Mesenchymal stem cell (in vitro differentiated cells and primary cell): ENCODE measurements at regions not wholly inside any gene's neighbourhood (a gene's known extent, or its start where the extent isn't known, plus 50 kb on each side); places are given as distances from the start of the nearest gene placed in this dataset.

Experiments used
- DNase-seq: peaks from one replicate; pipeline ENCODE4 v3.0.0-alpha.2; 2013
- H2AFZ ChIP-seq: one replicate; pipeline ENCODE4 v1.6.1; 2013; ENCODE audit warnings: low read depth, mild to moderate bottlenecking, control low read depth, inconsistent platforms, low read length, moderate library complexity
- H2AK5ac ChIP-seq: 2 replicates; pipeline ENCODE4 v1.6.1; 2013; ENCODE audit warnings: low read length, moderate library complexity, mild to moderate bottlenecking, inconsistent platforms; ENCODE audit not compliant: severe bottlenecking
- H2BK120ac ChIP-seq: one replicate; pipeline ENCODE4 v1.6.1; 2013; ENCODE audit warnings: low read depth, mild to moderate bottlenecking, inconsistent platforms, low read length, moderate library complexity
- H2BK12ac ChIP-seq, 2 experiments: one replicate each; pipeline ENCODE4 v1.6.1; 2013; ENCODE audit warnings: inconsistent platforms in 2 of 2, low read length in 2 of 2, mild to moderate bottlenecking in 2 of 2, moderate library complexity in 2 of 2, control low read depth in 1 of 2
- H2BK15ac ChIP-seq: one replicate; pipeline ENCODE4 v1.6.1; 2013; ENCODE audit warnings: mild to moderate bottlenecking, low read depth, inconsistent platforms; ENCODE audit not compliant: poor library complexity, severe bottlenecking
- H2BK5ac ChIP-seq: 2 replicates; pipeline ENCODE4 v1.6.1; 2013; ENCODE audit warnings: low read depth, mild to moderate bottlenecking, low read length, control low read depth, inconsistent platforms; ENCODE audit not compliant: poor library complexity, severe bottlenecking
- H3K14ac ChIP-seq, 2 experiments: one replicate each; pipeline ENCODE4 v1.6.1; 2013; ENCODE audit warnings: inconsistent platforms in 2 of 2, low read length in 2 of 2, control low read depth in 1 of 2, mild to moderate bottlenecking in 1 of 2, moderate library complexity in 1 of 2
- H3K18ac ChIP-seq, 2 experiments: one replicate each; pipeline ENCODE4 v1.6.1; 2013; ENCODE audit warnings: inconsistent platforms in 2 of 2, low read length in 2 of 2, control low read depth in 1 of 2, low read depth in 1 of 2, mild to moderate bottlenecking in 1 of 2
- H3K23ac ChIP-seq, 2 experiments: one replicate each; pipeline ENCODE4 v1.6.1; 2013; ENCODE audit warnings: inconsistent platforms in 2 of 2, low read length in 2 of 2, mild to moderate bottlenecking in 2 of 2, moderate library complexity in 2 of 2, control low read depth in 1 of 2
- H3K27ac ChIP-seq: 2 replicates; pipeline ENCODE4 v1.5.1; 2013; ENCODE audit warnings: mild to moderate bottlenecking, moderate library complexity, low read length, control low read depth, inconsistent platforms; ENCODE audit not compliant: poor library complexity, severe bottlenecking
- H3K27me3 ChIP-seq, 2 experiments: 2 replicates each; pipeline versions ENCODE4 v1.6.1 to v1.7.0; 2013; ENCODE audit warnings: low read length in 2 of 2, mild to moderate bottlenecking in 2 of 2, moderate library complexity in 2 of 2, control low read depth in 1 of 2, inconsistent platforms in 1 of 2; ENCODE audit not compliant: control insufficient read depth in 1 of 2, insufficient read depth in 1 of 2
- H3K36me3 ChIP-seq, 2 experiments: 2 replicates each; pipeline versions ENCODE4 v1.6.1 to v1.7.0; 2013; ENCODE audit warnings: low read length in 2 of 2, control low read depth in 1 of 2, inconsistent platforms in 1 of 2, low read depth in 1 of 2, mild to moderate bottlenecking in 1 of 2; ENCODE audit not compliant: insufficient read depth in 2 of 2, control insufficient read depth in 1 of 2
- H3K4ac ChIP-seq, 2 experiments: one replicate each; pipeline ENCODE4 v1.6.1; 2013; ENCODE audit warnings: inconsistent platforms in 2 of 2, low read length in 2 of 2, mild to moderate bottlenecking in 2 of 2, moderate library complexity in 2 of 2, control low read depth in 1 of 2, low read depth in 1 of 2
- H3K4me1 ChIP-seq: 2 replicates; pipeline ENCODE4 v1.6.1; 2013; ENCODE audit warnings: low read depth, low read length, control low read depth; ENCODE audit not compliant: control insufficient read depth, insufficient read depth
- H3K4me2 ChIP-seq: 2 replicates; pipeline ENCODE4 v1.6.1; 2013; ENCODE audit warnings: low read length, mild to moderate bottlenecking, inconsistent platforms; ENCODE audit not compliant: poor library complexity, severe bottlenecking
- H3K4me3 ChIP-seq, 2 experiments: 2 replicates each; pipeline versions ENCODE4 v1.5.1 to v1.7.0; 2013; ENCODE audit warnings: low read length in 2 of 2, mild to moderate bottlenecking in 2 of 2, control low read depth in 1 of 2, low read depth in 1 of 2; ENCODE audit not compliant: insufficient read depth in 1 of 2
- H3K79me1 ChIP-seq: replicated peaks from 2 replicates; pipeline ENCODE4 v1.6.1; 2013; ENCODE audit warnings: mild to moderate bottlenecking, control low read depth, low read length, inconsistent platforms; ENCODE audit not compliant: poor library complexity, severe bottlenecking
- H3K9ac ChIP-seq: 2 replicates; pipeline ENCODE4 v1.7.0; 2013; ENCODE audit warnings: mild to moderate bottlenecking, low read length, moderate library complexity
- H3K9me3 ChIP-seq: 2 replicates; pipeline ENCODE4 v1.7.0; 2013; ENCODE audit warnings: mild to moderate bottlenecking, low read length; ENCODE audit not compliant: control insufficient read depth
- H4K8ac ChIP-seq: one replicate; pipeline ENCODE4 v1.6.1; 2013; ENCODE audit warnings: inconsistent platforms, mild to moderate bottlenecking, low read length, moderate library complexity
- H4K91ac ChIP-seq: one replicate; pipeline ENCODE4 v1.6.1; 2013; ENCODE audit warnings: mild to moderate bottlenecking, low read length, inconsistent platforms
- WGBS: methylation state at CpG from one replicate; pipeline ENCODE4 v1.1.7; 2013; ENCODE audit warnings: mixed read lengths; 5-methylcytosine and 5-hydroxymethylcytosine counted together

- H3K18ac ChIP-seq = no peak overlapping the region
- H2BK120ac ChIP-seq = no peak overlapping the region
- DNase-seq = no peak
- no peaks in the 10 kb centered on the region for H3K79me1 ChIP-seq
- H2AFZ ChIP-seq = no peak overlapping the region
- no peak overlapping the region for H3K4ac ChIP-seq
- H2AK5ac ChIP-seq = no peak overlapping the region
- H2BK15ac ChIP-seq = no peak overlapping the region
- no peak overlapping the region for H3K4me2 ChIP-seq
- H3K23ac ChIP-seq = no peak overlapping the region
- no peak overlapping the region for H3K14ac ChIP-seq
- H4K8ac ChIP-seq = no peak overlapping the region
- no peaks in the 10 kb centered on the region for H3K36me3 ChIP-seq
- H3K4me1 ChIP-seq = no peaks in the 10 kb centered on the region
- no peak overlapping the region for H2BK12ac ChIP-seq
- WGBS = 92% methylated on average over 2 of the region's 2 CpGs
- H4K91ac ChIP-seq = no peak overlapping the region
- no peak overlapping the region for H3K27ac ChIP-seq
- H3K9me3 ChIP-seq = no peaks in the 10 kb centered on the region
- no peak overlapping the region for H3K9ac ChIP-seq
- H3K27me3 ChIP-seq = no peaks in the 10 kb centered on the region
- no peak overlapping the region for H3K4me3 ChIP-seq
- H2BK5ac ChIP-seq = no peak overlapping the region
Measured at GRCh38 chr10:108132303-108132702, 967.8 kb upstream of the SORCS1 start.

DNA sequence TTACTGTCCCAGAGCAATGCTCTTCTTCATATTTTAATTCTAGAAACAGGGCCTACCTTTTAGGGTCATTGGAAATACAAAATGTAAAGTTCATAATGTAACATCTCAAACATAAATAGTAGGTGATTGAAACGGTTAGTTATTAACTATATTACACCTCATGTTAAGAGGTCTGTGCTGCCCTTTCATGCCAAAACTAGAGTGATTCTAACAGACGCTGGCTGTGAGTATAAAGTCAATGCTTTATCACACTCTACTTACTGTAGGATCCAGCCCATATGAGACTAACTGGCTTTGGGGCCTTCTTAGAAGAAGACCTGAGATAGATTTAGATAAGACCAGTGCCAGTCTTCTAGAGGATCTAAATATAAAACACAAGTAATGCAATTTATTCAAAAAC lies 966.1 kb upstream of the SORCS1 start:
- Histone ChIP-seq H3K27me3 (no peaks in the 10 kb centered on the region), H3K4ac (no peak overlapping the region), H2AK5ac (no peak overlapping the region), H2BK15ac (no peak overlapping the region), H3K4me1 (no peaks in the 10 kb centered on the region), H3K9ac (no peak overlapping the region), H2BK5ac (no peak overlapping the region), H2AFZ (no peak overlapping the region), H4K8ac (no peak overlapping the region), H3K79me1 (no peaks in the 10 kb centered on the region), H3K23ac (no peak overlapping the region), H2BK120ac (no peak overlapping the region), H3K36me3 (no peaks in the 10 kb centered on the region), H3K14ac (no peak overlapping the region), H3K4me3 (no peak overlapping the region), H3K18ac (no peak overlapping the region), H3K27ac (no peak overlapping the region), H4K91ac (no peak overlapping the region), H3K9me3 (no peaks in the 10 kb centered on the region), H2BK12ac (no peak overlapping the region), H3K4me2 (no peak overlapping the region)
- 100% methylated on average over 1 of the region's 2 CpGs for WGBS
- DNase-seq = no peak

- Histone ChIP-seq H2BK15ac (no peak overlapping the region), H3K18ac (no peak overlapping the region), H3K4me2 (no peak overlapping the region), H3K36me3 (peaks cover 0 to 6% of the 10 kb centered on the region in 2 experiments), H3K4me3 (no peak overlapping the region), H4K8ac (no peak overlapping the region), H2AFZ (no peak overlapping the region), H3K27ac (no peak overlapping the region), H3K14ac (no peak overlapping the region), H3K9ac (no peak overlapping the region), H2BK5ac (no peak overlapping the region), H3K9me3 (no peaks in the 10 kb centered on the region), H3K27me3 (no peaks in the 10 kb centered on the region), H2AK5ac (no peak overlapping the region), H3K4me1 (no peaks in the 10 kb centered on the region), H2BK12ac (no peak overlapping the region), H4K91ac (no peak overlapping the region), H3K79me1 (no peaks in the 10 kb centered on the region), H3K23ac (no peak overlapping the region), H3K4ac (no peak overlapping the region), H2BK120ac (no peak overlapping the region)
- DNase-seq = no peak
- 36% methylated on average over 2 of the region's 2 CpGs for WGBS
Measured at GRCh38 chr10:108112218-108112617, 947.7 kb upstream of the SORCS1 start.

DNA sequence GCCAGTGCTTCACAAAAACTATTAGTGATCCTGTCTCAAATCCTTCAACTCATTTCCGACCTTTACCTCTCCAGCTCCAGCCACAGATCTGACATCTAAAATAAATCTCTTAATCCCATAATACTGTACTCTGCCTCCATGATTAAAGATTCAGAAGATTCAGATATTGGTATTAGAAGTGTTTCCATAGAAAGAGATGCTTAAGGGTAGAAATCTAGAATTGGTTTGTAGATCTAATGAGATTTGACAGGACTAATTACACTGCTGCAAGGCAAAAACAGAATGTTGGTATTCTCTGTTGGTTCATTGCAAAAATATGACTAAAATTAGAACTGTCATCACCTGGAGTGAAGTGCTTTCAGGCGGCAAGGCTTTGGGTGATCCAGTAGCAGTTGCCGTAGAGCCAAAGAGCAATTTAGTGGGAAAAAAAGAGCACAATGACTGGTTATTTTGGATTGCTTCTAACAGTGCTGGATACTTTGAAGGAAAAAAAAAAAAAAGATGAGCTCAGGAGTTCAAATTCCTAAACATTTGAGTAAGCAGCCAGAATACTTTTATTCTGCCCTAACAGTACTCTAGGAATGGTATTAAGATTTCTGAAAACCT lies 940.1 kb upstream of the SORCS1 start:
- no peaks in the 10 kb centered on the region for H3K79me1 ChIP-seq
- H3K4me3 ChIP-seq = no peak overlapping the region
- H2AFZ ChIP-seq = no peak overlapping the region
- H3K14ac ChIP-seq = no peak overlapping the region
- H3K9me3 ChIP-seq = no peaks in the 10 kb centered on the region
- no peak overlapping the region for H2BK120ac ChIP-seq
- H4K8ac ChIP-seq = no peak overlapping the region
- H3K4ac ChIP-seq = no peak overlapping the region
- H4K91ac ChIP-seq = no peak overlapping the region
- H2BK15ac ChIP-seq = no peak overlapping the region
- no peak overlapping the region for H2BK12ac ChIP-seq
- no peak overlapping the region for H3K27ac ChIP-seq
- no peak overlapping the region for H3K23ac ChIP-seq
- WGBS = 86% methylated on average over 3 of the region's 3 CpGs
- no peak overlapping the region for H2AK5ac ChIP-seq
- H3K9ac ChIP-seq = no peak overlapping the region
- no peak overlapping the region for H3K4me2 ChIP-seq
- no peaks in the 10 kb centered on the region for H3K36me3 ChIP-seq
- no peaks in the 10 kb centered on the region for H3K27me3 ChIP-seq
- no peak overlapping the region for H3K18ac ChIP-seq
- DNase-seq = no peak
- H3K4me1 ChIP-seq = no peaks in the 10 kb centered on the region
- no peak overlapping the region for H2BK5ac ChIP-seq
